NCI-H526 treated with DMSO at 0.1 percent for 48 hours (cell line): ENCODE measurements at regions not wholly inside any gene's neighbourhood (a gene's known extent, or its start where the extent isn't known, plus 50 kb on each side); places are given as distances from the start of the nearest gene placed in this dataset.

Experiments used
- DNase-seq: peaks from one replicate; lab custom pipeline; 2025; lab: John Stamatoyannopoulos, UW

GRCh38 chr5:120007598-120007997 lies 378.2 kb downstream of the FAM170A start:
- no peak for DNase-seq

GRCh38 chr5:120012431-120012830 lies 383.1 kb downstream of the FAM170A start:
- DNase-seq, result no peak

GRCh38 chr5:120014535-120014934 lies 385.2 kb downstream of the FAM170A start:
- DNase-seq, result no peak

- DNase-seq, result no peak
These were observed 387.5 kb downstream of the FAM170A start for GRCh38 chr5:120016717-120017382.

GRCh38 chr5:120017513-120017912 lies 388.2 kb downstream of the FAM170A start:
- DNase-seq, result no peak

GRCh38 chr5:120035181-120035580 lies 405.8 kb downstream of the FAM170A start:
- DNase-seq, result no peak

GRCh38 chr5:120035815-120036577 lies 406.6 kb downstream of the FAM170A start:
- no peak for DNase-seq

GRCh38 chr5:120037451-120037850 lies 408.1 kb downstream of the FAM170A start:
- no peak for DNase-seq

- DNase-seq, result no peak
These were observed 409.8 kb downstream of the FAM170A start for GRCh38 chr5:120039111-120039510.

GRCh38 chr5:120043431-120043830 lies 414.1 kb downstream of the FAM170A start:
- DNase-seq, result no peak

GRCh38 chr5:120052916-120053828 lies 410.9 kb upstream of the PRR16 start:
- no peak for DNase-seq

GRCh38 chr5:120053841-120054240 lies 410.3 kb upstream of the PRR16 start:
- DNase-seq, result no peak

- no peak for DNase-seq
These were observed 408.2 kb upstream of the PRR16 start for GRCh38 chr5:120055858-120056257.

GRCh38 chr5:120062515-120062917 lies 401.6 kb upstream of the PRR16 start:
- no peak for DNase-seq

- no peak for DNase-seq
These were observed 391.9 kb upstream of the PRR16 start for GRCh38 chr5:120072068-120072761.

GRCh38 chr5:120073722-120074121 lies 390.4 kb upstream of the PRR16 start:
- no peak for DNase-seq

- DNase-seq, result no peak
These were observed 383.3 kb upstream of the PRR16 start for GRCh38 chr5:120080781-120081180.

- DNase-seq, result no peak
These were observed 381.6 kb upstream of the PRR16 start for GRCh38 chr5:120082316-120083068.

GRCh38 chr5:120083851-120084542 lies 380.1 kb upstream of the PRR16 start:
- DNase-seq, result no peak

- DNase-seq, result no peak
These were observed 379.6 kb upstream of the PRR16 start for GRCh38 chr5:120084543-120084870.

GRCh38 chr5:120086081-120086480 lies 378.0 kb upstream of the PRR16 start:
- DNase-seq, result no peak
